GM13976 (cell line): ENCODE measurements at regions not wholly inside any gene's neighbourhood (a gene's known extent, or its start where the extent isn't known, plus 50 kb on each side); places are given as distances from the start of the nearest gene placed in this dataset.
"Not testable (repeated sequence)": the region's sequence is repeated elsewhere in the genome, so short reads cannot be mapped to it uniquely, and the experiment has no call there.

Experiments used
- DNase-seq: peaks from one replicate; pipeline ENCODE4 v3.0.0; 2012; ENCODE audit warnings: low spot score
- in situ Hi-C: fragments of 300-500 bp; cut with MboI; formaldehyde crosslinking; loops from one replicate; pipeline ENCODE4 v1.12.0; 2022; ENCODE audit warnings: low sequenced_read_pairs, mixed read lengths, inconsistent platforms; ENCODE audit not compliant: unreplicated experiment
- TF ChIP-seq, protein P1 (sequence below): IDR thresholded peaks from 2 replicates; pipeline ENCODE4 v1.5.1; 2012; ENCODE audit warnings: borderline replicate concordance, mild to moderate bottlenecking; ENCODE audit not compliant: insufficient read depth; ENCODE audit errors: extremely low read depth, missing control alignments, control extremely low read depth

DNA sequence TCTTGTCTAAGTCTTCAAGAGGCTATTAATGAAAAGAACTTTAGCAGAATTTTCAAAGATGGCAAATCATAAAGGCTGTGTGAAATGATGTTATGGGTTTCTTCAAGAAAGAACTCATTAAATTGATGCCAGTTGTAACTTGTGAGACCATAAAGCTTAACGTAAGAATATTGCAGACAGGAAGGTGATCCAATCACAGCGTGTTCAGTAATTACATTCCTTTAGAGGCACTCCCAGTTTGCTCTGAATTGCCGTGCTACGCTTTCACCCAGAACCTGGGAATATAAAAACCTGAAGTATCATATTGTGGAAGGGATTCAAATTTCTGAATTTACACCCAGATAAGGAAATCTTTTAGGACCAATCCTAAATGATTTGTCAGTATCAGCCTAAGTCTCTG, 64.1 kb upstream of the ITGB1 start:
- no peak for DNase-seq
- TF ChIP-seq, protein P1, sequence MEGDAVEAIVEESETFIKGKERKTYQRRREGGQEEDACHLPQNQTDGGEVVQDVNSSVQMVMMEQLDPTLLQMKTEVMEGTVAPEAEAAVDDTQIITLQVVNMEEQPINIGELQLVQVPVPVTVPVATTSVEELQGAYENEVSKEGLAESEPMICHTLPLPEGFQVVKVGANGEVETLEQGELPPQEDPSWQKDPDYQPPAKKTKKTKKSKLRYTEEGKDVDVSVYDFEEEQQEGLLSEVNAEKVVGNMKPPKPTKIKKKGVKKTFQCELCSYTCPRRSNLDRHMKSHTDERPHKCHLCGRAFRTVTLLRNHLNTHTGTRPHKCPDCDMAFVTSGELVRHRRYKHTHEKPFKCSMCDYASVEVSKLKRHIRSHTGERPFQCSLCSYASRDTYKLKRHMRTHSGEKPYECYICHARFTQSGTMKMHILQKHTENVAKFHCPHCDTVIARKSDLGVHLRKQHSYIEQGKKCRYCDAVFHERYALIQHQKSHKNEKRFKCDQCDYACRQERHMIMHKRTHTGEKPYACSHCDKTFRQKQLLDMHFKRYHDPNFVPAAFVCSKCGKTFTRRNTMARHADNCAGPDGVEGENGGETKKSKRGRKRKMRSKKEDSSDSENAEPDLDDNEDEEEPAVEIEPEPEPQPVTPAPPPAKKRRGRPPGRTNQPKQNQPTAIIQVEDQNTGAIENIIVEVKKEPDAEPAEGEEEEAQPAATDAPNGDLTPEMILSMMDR: no peak
- in situ Hi-C loops: no loop called here

DNA sequence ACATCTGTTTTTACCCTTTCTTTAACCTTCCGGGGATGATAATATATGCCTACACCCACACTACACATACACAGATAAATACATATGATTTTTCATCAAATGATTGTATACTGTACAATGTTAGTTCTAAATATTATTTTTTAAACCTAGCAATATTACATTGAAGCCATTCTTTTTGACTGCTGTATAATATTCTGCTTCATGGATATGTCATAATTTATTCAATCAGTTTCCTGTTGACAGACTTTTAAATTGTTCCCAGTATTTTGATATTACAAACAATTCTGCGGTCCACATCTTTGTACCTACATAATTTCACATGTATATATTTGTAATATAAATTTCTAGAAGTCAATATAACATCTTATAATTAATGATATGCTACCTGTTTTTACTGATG, 59.0 kb upstream of the ITGB1 start:
- DNase-seq: no peak
- in situ Hi-C loops: loop anchor here (10.0 kb wide), 1 partner anchor 222 kb away; no protein-coding TSS in a partner anchor
- TF ChIP-seq, protein P1: no peak

GRCh38 chr10:33015761-33016547, 57.9 kb upstream of the ITGB1 start:
- DNase-seq: no peak

GRCh38 chr10:33013331-33013730, 55.3 kb upstream of the ITGB1 start:
- in situ Hi-C loops: loop anchor here (10.0 kb wide), 1 partner anchor 219 kb away; no protein-coding TSS in a partner anchor

More at GRCh38 chr10:33015761-33016547, 57.9 kb upstream of the ITGB1 start:
- TF ChIP-seq, protein P1: no peak
- in situ Hi-C loops: loop anchor here (10.0 kb wide), 1 partner anchor 221 kb away; no protein-coding TSS in a partner anchor

DNA sequence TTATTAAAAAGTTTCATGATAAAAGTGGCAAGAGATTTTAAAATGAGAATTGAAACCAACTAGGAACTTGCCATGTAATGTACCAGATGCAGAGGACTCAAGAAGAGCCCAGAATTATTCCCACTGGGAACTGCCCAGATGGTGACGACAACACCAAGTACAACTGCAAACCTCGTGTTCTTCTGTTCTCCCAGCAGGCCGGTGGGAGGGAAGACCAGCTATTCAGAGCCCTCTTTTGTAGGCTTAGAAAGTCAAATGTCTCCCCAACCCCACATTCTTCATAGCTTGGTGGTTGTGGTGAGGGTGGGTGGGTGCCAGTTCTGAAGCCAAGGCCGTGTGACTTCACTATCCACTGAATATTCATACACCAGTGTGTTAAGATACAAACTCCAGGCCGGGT, 54.3 kb upstream of the ITGB1 start:
- TF ChIP-seq, protein P1: no peak
- DNase-seq: no peak
- in situ Hi-C loops: loop anchor here (10.0 kb wide), 1 partner anchor 218 kb away; no protein-coding TSS in a partner anchor

More at GRCh38 chr10:33013331-33013730, 55.3 kb upstream of the ITGB1 start:
- DNase-seq: not testable (repeated sequence)

DNA sequence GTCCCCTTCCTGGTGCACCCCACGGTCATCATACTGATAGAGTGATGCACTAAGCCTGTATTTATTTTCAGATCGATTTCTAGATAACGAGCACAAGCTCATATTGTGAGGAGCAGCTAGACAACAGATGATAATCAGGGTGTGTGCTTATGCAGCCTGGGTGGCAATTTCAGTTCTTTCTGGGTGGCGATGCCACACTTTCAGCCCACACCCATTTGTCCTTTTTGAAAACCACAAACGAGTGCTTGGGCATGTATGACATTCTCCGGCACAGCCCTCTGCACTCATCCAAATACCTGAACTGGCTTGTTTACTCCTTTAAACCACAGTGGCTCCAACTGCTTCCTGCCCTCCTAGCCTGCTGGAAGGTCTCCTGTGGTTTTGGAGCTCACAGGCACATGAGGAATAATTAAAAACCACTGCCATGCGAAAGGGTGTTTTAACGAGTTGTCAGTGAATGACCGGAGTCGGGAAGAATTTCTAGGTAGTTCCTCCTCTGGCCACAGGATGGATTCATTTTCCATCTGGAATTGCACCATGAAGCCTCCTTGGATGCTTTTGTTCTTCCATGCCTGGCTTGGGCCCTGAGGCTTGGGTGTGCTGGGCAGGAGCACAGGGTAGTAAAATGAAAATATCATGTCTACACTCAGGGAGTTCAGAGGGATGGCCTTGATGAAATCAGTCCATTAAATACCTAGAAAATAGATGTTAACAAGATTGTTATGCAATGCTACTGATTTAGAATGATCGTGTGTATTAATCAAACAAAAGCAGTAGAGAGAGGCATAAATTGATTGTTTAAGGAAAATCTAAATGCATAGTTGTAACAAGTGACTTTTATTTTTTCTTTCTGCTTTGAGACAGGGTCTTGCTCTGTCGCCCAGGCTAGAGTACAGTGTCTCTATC, 52.4 kb upstream of the ITGB1 start:
- TF ChIP-seq, protein P1: no peak
- DNase-seq: no peak
- in situ Hi-C loops: loop anchor here (10.0 kb wide), 1 partner anchor 216 kb away; no protein-coding TSS in a partner anchor
